Activated effector memory CD4-positive, alpha-beta T cell treated with anti-CD3 and anti-CD28 coated beads, Interleukin-2, amount 50 U/mL, for 16 hours (primary cell): ENCODE measurements at regions not wholly inside any gene's neighbourhood (a gene's known extent, or its start where the extent isn't known, plus 50 kb on each side); places are given as distances from the start of the nearest gene placed in this dataset.

ENCODE experiments used
- DNase-seq: peaks from one replicate; pipeline ENCODE4 v3.0.0-alpha.2; 2020

DNA sequence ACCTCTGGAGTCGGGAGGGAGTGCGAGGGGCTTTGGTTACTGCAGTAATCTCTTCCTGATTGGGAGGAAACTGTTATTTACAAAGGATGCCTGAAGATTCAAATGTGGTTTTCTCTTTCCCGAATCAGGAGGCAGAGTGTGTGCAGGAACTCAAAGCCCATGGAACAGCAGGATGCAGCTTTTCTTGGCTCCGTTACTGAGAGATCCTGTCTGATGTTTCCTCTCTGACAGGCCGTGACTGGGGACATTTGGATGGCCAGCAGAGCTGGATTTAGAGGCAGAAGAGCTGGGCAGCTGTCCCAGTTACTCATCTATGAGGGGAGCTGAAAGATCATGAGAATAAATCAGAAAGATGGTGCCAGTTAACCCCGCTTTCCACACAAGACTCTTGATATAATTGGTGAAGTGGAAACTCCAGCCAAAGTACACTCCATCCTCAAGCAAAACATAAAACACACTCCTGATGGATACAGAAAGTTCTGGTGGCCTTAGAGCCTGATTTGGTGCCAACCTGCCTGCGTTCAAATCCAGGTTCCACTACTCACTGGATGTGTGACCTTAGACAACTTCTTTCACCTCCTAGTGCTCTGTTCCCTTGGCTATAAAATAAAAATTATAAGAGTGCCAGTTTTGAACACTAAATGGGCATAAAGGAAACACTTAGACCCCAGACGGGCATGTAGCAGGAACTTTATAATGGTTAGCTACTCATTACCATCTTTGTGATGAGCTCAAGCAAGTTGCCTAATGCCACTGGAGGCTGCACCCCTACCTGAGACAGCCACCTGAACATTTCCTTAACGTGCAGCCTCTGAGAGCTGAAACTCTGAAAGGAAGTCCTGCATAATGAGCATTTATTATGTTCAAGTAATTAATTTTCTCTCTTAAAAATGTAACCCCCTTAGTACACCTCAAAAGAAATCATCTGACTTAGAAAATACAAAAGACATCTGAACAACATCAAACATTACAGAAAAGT is 349.0 kb upstream of the GATB start:
- no peak for DNase-seq

DNA sequence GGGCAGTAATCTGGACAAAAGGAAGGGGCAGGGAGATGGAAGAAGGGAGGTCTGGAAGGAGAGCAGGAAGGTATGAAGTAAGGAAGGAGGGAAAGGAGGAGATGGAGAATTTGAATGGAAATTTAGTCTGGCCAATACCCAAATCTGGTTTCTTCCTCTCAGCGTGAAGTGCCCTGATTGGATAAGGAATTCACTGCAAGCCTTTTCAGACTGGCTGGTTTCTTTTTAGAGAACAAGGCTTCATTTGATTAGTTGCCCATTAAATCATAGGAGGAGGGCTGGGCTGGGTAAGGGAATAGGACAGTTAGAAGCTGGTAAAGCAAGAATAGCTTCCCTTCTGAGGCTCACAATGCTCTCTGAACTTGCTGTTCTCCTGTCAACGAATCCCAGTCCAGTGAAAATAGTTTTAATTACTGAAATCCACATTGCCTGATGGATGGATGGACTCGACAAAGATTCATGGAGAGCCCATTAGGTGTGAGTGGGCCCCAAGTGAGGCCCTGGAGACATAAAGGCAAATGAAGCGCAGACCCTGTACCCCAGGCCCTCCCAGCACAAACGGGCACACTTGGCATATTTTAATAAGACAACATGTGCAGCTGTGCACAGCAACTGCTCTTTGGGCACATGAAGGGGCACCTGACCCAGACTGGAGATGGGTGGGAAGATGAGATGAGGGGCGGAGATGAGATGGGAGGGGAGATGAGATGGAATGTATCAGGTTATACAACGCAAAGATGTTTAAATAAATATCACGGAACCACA is 347.1 kb upstream of the GATB start:
- DNase-seq = no peak

DNA sequence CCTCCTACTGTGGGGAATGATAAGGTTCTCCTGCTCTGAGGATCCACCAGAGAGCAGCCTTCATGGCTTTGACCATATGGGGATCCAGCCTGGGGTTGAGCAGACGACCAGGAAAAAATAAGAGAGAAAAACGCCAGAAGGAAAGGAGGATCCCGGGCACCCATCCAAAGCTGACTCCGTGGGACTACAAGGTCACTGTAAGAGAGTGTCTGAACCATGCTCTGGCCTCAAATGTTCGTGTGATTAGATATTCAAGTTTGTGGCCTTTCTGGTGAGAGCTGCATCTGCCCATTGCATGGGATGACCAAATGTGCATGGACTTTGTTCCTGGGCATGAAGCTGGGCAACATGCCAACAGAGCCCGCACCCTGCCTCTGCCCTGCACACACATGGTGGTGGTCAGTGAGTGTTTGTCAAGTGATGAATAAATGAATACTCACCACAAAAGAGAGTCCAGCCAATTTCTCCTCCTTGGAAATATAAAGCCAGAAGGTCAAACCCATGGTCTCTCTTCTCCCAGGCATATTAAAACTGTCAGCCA is 346.0 kb upstream of the GATB start:
- DNase-seq = no peak

DNA sequence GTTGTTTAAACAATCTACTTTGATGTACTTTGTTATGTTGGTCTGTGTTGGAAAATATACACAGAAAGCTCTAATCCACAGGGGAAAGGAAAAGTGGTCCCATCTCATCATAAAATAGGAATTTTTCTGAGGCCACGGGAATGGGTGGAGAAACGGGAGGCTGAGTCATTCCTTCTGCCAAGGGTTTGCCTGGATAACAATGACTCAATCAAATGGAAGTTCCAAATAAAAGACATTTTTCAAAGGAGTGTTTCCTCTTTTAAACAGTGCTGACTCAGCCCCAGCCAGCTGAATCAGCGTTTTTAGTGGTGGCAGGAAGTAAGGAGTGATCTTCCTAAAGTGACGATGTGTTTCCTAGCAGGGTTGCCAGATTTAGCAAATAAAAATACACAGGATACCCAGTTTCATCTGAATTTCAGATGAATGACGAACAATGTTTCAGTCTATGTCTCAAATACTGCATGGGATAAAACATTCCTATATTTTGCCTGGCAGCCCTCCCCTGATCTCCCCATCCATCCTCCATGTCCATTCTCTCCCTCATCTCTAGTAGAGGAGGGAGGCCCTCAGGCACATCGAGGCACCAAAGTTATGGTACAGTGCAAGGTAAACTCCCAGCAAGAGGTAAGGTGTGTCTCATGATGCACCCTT is 345.4 kb upstream of the GATB start:
- peak; percentile 67 for DNase-seq

DNA sequence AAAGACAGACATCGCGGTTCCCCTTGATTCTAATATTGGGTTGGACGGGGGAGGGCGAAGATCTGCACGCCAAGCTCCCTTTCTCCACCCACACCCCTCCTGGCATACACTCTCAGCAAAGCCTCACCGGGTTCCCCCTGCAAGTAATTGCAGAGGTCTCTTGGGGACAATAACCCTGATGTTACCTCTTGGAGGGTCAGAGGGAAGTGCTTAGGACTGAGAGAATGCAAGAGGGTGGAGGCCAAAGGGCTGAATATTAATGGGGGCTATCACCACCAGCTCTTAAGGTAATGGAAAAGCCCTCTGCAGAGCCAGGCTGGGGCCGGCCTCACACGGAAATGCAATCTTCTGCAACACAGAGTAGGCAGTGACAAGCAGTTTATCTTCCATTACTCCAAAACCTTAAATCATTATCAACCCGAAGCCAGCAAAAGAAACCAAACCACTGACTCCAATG is 344.1 kb upstream of the GATB start:
- no peak for DNase-seq

DNA sequence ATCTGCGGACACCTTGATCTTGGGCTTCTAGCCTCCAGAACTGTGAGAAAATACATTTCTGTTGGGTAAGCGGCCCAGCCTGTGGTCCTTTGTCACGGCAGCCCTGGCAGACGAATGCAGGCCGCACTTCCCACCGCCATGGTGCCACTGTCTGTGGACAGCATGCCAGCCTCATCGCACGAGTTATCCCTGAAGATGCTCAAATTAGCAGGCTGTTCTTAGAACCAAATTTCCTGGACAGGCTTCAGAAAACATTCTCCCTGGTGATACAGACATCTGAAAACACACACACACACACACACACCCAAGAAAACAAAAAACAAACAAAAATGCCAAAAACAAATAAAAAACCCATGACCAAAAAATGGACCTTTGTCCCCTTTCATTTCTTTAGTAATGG is 343.5 kb upstream of the GATB start:
- DNase-seq = no peak

DNA sequence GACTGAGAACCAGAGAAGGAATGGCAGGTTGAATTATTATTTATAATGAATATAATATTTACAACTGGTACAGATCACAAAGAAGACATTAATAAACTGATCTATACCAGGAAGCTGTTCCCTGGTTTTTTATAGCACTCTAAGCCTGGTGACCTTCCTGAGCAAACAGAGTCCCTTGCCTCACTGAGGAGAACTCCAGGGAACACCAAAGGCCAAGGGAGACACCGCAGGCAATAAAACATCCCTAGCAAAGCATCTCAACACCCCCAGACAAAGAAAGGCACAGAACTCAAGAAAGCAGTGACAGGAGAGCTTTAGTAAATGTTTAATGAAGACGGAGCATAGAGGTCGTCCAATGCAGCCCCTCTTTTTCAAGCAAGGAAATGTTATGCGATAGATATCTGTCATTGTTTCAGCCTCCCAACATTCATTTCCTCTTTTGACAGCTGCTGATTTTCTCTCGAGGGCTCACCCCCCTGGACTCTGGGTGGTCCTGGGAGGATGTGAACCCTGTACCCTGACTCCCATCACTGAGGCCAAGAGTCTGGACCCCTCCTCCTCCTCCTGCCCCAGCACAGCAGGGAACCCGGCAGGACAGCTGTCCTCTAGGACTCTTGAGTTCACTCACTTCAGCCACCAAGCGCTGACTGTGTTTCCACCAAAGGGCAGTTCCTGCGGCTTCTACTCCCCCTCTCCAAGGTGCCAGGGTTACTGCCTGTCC is 342.5 kb upstream of the GATB start:
- DNase-seq = no peak

DNA sequence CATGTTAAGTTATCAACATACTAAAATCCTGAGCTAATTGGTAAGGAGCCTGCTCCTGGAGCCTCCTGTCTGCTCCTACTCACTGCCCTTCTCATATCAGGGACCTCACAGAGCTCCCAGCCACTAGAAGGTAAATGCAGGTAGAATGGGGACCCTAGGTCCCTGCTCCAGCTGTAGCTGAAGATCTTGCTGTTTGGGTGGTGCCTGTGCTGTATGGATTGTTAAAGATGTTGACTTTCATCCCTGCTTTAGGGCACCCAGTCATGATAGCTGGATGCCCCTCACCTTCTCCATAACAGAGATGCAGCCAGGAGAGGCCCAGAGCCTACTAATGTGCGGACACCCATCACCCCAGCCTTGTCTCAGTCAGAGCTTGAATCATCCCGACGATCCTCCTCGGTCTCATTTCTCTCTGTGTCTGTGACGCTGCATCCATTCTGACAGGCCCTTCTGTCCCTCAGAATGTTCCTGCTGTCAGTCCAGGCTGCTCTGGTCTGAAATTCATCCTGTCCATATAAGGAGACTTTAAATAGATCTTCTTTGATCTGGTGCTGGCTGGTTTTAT is 341.7 kb upstream of the GATB start:
- DNase-seq = no peak

DNA sequence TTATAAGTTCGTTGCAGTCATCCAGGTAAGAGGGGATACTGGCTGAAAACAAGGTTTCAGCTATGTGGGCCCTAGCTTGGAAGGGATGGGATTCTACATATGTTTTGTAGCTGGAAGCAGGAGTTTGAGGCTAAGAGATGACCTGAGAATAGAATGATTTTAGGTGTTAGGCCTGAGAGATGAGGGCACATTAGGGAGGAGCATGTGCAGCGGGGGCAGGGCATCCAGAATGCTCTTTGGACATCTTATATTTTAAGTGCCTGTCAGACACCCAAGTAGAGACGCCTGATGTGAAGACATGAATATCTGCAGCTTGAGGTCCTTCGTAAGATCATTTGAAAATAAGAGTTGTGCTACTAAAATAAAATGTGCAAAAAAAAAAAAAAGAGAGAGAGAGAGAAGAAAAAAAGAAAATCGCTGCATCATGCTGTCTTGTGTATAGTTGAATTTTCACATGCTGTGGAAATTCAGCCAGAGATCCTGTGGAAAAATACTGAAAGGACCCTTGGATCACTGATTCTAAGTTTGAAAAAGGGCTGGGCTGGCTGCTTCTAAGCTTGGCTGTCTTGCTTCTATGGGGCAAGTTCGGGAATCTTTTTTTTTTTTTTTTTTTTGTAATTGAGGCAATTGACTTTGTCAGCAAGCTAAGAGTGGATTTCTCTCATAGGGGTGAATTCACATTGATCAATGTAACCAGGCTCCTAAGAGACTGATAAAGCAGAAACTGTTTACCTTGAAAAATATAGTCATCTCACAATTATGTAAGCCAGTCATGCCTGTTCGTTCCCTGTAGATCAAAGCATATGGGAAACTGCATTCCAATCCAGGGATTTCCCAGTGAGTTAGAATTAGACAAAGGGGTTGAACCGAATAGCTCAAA is 341.0 kb upstream of the GATB start:
- no peak for DNase-seq

DNA sequence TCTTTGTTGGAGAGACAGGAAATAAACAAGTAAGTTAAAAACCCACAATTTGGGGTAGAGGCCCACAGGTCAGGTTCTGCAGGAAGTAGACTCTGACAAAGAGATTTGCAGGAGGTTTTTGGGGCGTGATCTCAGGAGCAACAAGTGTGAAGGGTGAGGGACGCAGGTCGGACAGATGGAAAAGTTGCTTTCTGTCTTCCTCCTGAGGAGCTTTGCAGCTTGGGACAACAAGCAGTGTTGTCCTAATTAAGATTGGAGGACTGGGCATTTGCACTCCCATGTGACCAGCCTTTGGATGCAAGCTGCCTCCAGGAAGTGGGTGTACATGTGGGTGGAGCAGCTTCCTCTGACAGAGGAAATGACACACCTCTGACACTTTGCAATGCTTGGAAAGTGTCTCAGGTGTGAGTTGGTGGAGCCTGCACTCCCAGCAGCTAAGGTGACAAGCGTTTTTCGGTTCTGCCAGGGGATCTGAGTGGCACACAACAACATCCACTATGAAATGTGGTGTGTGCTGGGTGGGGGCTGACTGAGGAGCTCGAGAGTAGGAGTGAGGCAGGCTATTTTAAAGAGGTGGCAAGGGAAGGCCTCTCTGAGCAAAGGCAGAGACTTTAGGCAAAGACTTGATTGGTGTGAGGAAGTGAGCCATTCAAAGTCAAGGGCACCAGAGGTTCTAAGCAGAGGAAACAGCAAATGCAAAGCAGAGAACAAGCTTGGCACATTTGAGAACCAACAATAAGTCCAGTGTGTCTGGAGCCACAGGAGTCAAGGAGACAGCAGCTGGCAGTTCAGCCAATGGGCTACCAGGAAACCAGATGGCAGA is 339.8 kb upstream of the GATB start:
- DNase-seq = peak; percentile 89

DNA sequence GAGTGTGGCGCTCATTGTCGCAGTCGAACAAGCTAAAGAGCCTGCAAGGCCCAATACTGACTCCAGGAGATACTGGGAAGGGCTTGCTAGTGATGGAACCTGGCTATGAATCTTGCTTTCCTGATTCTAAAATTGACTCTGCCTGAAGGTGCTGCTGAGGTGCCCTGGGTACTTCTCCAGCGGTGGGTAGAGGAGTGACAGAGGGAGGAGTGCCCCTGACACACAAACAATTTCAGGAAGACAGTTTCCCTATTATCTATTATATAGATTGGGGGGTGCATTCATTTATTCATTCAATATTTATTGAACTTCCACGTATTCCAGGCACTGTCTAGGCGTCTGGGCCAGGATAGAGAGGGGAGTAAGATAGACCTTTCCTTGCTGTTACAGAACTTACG is 339.2 kb upstream of the GATB start:
- DNase-seq = no peak

DNA sequence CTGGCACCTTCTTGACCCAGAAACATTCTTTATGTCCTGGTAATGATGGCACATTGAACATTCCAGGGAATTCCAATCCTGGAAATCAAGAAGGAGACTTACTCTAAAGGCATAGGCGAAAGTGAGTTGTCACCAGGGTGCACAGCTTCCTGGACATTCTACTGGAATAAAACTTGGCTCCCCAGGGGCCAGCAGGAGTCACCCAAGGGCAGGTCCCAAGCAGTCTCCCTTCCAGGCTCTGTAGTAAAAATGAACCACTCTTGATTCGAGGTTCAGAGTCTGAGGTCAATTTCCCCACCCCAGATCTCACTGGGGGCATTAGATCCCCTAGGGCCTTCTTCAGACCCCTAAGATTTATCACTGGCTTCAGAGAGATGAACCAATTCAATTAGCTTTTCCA is 338.7 kb upstream of the GATB start:
- no peak for DNase-seq

DNA sequence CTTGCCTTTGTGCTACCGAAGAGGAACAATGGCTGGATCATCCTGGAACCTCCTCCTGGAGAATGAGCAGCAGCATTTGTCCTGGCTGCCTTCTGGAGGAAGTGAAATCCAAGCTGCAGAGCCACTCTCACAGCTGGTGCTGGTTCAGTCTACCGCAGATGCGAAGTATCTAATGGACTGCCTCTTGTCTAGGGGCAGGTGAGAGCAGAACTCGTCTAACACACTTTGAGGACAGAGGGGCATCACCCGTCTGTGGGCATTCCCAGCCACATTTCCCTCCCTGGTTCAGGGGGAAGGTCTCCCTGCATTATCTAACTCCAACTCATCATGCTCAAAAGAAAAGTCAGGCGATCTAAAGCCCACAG is 338.2 kb upstream of the GATB start:
- DNase-seq = no peak

DNA sequence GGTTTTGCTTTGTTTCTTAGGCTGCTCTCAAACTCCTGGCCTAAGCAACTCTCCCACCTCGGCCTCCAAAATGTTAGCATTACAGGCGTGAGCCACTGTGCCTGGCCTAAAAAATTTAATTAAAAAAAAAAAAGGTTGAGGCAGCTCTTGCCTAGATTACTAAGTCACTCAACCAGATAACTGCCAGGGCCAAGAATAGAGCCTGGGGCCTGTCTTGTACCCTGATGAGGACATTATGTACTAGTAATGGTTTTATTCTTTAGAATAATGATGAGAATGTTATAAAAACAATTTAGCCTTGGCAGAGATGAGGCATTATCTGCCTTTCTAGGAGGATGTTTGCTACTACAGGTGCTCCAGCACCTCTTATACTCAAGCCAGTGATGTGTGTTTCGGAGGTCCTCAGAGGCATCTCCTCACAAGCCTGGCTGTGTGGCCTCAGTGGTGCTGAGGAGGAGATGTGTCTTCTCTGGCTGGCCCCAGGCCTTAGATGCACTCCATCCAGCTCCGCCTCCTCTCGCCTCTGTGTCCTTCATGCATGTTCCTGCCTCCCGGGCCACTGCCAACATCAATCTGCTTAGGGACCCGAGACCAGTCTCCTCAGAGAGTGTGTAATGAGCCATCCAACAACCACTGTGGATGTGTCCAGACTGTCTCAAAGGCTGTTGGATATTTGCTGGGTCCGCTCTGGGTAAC is 337.7 kb upstream of the GATB start:
- DNase-seq = no peak

DNA sequence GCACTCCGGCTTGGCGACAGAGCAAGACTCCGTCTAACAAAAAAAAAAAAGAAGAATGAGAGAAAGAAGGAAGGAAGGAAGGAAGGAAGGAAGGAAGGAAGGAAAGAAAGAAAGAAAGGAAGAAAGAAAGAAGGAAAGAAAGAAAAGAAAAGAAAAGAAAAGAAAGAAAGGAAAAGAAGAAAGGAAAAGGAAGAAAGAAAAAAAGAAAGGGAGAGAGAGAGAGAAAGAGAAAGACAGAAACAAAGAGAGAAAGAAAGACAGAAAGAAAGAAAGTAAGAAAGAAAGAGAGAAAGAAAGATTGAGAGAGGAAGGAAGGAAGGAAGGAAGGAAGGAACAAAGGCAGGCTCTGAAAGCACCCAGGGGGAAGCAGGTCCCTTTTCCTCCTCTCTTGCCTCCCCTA is 336.6 kb upstream of the GATB start:
- DNase-seq = no peak

DNA sequence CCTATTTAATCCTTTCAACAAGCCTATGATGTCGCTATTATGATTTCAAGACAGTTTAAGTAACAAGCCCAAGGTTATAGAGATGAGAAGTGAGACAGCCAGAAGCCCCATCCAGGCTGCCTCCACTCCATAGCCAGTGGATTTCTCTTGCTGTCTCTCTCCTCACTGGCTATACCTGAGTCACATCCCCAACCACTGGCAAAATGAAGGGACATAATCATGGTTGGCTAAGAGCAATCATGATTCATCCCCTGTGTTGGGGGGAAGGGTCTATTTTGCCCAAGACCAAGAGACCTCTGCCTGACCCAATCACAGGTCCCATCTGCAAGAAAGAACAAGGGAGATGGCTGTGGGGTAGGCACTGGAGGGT is 334.9 kb upstream of the GATB start:
- no peak for DNase-seq

DNA sequence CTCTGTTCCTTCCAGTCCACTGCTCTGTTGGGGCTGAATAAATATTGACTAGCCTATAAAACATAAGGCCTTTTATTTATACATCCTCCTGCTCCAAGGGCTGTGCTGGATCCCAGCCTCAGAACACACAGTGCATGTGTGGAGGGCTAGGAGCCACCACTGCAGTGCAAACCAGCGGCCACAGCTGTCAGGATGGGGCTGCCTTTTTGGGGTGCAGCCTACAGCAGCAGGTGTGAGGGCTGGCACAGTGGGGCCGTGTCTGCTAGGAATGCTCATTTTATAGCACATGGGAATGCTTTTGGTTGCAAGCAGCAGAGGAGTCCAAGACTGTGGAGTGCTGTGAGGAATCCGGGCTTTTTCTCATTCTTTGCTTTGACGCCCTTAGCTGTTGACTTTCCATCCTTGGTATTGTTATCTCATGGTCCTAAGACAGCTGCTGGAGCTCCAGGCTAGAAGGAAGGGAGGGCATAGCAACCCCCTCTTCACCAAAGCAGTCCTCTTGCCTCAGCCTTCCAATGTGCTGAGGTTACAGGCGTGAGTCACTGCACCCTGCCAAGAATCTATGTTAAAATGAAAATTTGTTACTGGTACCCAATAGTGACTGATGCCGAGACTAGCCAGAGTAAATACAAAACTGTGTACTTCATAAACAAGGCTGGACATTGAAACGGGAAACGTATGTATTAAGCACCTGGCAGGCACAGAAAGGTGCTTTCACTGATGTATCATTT is 334.3 kb upstream of the GATB start:
- no peak for DNase-seq

DNA sequence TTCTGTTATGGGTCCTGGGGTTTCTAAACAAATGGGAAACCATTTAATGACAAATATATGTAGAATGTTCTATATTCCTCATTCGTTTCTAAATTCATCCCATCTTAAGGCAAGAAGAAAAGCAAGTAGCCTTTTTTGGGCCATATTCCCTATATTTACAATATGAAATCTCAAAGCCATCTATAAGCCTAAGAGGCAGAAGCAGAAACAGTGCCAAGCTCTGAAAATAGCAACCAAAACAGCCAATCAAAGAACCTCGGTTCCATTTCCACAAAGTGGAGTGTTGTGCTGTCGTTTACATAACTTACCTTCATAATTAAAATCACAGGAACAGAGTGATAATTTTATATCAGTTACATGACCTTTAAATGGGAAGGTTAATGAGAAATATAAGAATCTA is 330.6 kb upstream of the GATB start:
- no peak for DNase-seq

DNA sequence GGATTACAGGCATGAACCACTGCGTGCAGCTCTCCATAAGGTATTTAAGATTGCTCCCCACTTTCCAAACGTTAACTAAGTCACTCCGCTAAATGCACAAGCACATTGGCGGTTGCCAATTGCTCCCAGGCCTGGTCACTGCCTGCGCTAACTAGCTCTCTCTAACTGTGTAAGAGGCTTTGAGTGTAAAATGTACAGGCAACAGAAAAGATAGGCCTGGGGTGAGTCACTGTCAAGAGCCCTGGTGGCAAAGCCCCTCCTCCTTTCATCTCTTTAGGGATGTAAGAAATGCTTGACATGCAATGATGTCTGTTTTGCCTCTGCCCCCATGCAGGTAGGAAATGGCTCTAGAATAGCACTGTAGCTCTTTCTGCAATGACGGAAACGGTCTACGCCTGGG is 329.7 kb upstream of the GATB start:
- no peak for DNase-seq
